ENCODE measurements at regions not wholly inside any gene's neighbourhood (a gene's known extent, or its start where the extent isn't known, plus 50 kb on each side); places are given as distances from the start of the nearest gene placed in this dataset.

- no peak overlapping the region for H3K4me3 ChIP-seq (replicated peaks in 1 of 2; ENCODE audit: low read depth in 2 of 2, low read length in 2 of 2)
- TF ChIP-seq, protein P1, sequence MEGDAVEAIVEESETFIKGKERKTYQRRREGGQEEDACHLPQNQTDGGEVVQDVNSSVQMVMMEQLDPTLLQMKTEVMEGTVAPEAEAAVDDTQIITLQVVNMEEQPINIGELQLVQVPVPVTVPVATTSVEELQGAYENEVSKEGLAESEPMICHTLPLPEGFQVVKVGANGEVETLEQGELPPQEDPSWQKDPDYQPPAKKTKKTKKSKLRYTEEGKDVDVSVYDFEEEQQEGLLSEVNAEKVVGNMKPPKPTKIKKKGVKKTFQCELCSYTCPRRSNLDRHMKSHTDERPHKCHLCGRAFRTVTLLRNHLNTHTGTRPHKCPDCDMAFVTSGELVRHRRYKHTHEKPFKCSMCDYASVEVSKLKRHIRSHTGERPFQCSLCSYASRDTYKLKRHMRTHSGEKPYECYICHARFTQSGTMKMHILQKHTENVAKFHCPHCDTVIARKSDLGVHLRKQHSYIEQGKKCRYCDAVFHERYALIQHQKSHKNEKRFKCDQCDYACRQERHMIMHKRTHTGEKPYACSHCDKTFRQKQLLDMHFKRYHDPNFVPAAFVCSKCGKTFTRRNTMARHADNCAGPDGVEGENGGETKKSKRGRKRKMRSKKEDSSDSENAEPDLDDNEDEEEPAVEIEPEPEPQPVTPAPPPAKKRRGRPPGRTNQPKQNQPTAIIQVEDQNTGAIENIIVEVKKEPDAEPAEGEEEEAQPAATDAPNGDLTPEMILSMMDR (IDR thresholded peaks at IDR 0.05; ENCODE audit: low read depth, low read length): no peak
- no peak for DNase-seq (ENCODE audit: low read depth in 2 of 2)
Measured at GRCh38 chr10:29767968-29768367, 133.2 kb upstream of the SVIL start.

DNA sequence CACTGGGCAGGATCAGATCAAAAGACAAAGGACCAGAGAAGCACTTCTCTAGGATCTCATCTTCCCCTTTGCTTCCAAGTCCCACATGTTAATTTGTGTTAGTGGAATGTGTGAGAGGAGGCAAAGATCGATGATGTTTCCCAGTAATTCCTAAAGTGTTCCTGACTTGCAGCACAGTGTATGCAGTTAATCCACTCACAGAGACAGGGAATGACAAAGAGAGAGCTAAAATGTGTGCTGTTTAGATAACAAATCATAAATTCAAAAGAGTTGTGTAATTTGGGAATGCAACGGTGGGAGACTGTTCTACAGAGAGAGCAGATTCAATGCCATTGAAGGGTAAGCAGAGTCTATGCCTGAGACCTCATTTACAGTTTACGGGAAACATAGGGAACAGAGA is 132.0 kb upstream of the SVIL start:
- TF ChIP-seq, protein P1 (IDR thresholded peaks at IDR 0.05; ENCODE audit: low read depth, low read length): no peak
- no peak overlapping the region for H3K4me3 ChIP-seq (replicated peaks in 1 of 2; ENCODE audit: low read depth in 2 of 2, low read length in 2 of 2)
- no peak for DNase-seq (ENCODE audit: low read depth in 2 of 2)

GRCh38 chr10:29765330-29765729 is 130.6 kb upstream of the SVIL start:
- TF ChIP-seq, protein P1 (IDR thresholded peaks at IDR 0.05; ENCODE audit: low read depth, low read length): no peak
- no peak overlapping the region for H3K4me3 ChIP-seq (replicated peaks in 1 of 2; ENCODE audit: low read depth in 2 of 2, low read length in 2 of 2)
- no peak for DNase-seq (ENCODE audit: low read depth in 2 of 2)

DNA sequence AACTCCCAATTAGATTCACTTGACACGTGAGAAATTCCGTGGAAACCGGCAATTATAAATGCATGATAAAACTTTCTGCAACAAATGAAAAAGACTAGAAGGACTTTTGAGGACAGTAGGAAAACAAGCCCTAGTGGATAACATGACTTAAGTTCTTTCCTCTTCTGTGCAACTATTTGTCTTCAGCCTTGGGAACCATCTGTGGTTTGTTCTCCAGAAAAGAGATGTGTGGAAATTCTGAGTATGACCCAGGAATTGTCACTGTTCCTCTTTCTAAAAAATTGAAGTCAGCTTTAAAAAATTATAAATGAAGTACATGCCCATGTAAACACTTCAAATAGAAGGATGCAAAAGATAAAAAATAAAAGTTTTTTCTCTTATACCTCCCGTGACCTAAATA is 128.6 kb upstream of the SVIL start:
- TF ChIP-seq, protein P1 (IDR thresholded peaks at IDR 0.05; ENCODE audit: low read depth, low read length): no peak
- no peak for DNase-seq (ENCODE audit: low read depth in 2 of 2)
- no peak overlapping the region for H3K4me3 ChIP-seq (replicated peaks in 1 of 2; ENCODE audit: low read depth in 2 of 2, low read length in 2 of 2)

GRCh38 chr10:29761916-29762315 is 127.1 kb upstream of the SVIL start:
- no peak overlapping the region for H3K4me3 ChIP-seq (replicated peaks in 1 of 2; ENCODE audit: low read depth in 2 of 2, low read length in 2 of 2)
- DNase-seq (ENCODE audit: low read depth in 2 of 2): no peak
- TF ChIP-seq, protein P1 (IDR thresholded peaks at IDR 0.05; ENCODE audit: low read depth, low read length): no peak

- DNase-seq (ENCODE audit: low read depth in 2 of 2): no peak
- H3K4me3 ChIP-seq (replicated peaks in 1 of 2; ENCODE audit: low read depth in 2 of 2, low read length in 2 of 2): no peak overlapping the region
- TF ChIP-seq, protein P1 (IDR thresholded peaks at IDR 0.05; ENCODE audit: low read depth, low read length): no peak
Measured at GRCh38 chr10:29760138-29760900, 125.5 kb upstream of the SVIL start.

All from cardiac fibroblast (primary cell).